HEK293T (cell line): ENCODE measurements at regions not wholly inside any gene's neighbourhood (a gene's known extent, or its start where the extent isn't known, plus 50 kb on each side); places are given as distances from the start of the nearest gene placed in this dataset.

Experiments
- CTCF ChIA-PET: fragments of 350-600 bp; formaldehyde crosslinking; extraction: SDS; loops from one replicate; lab custom pipeline; 2021; ENCODE audit warnings: antibody characterized with exemption, inconsistent platforms; lab: Yijun Ruan, JAX
- POLR2A ChIA-PET: fragments of 350-600 bp; formaldehyde crosslinking; extraction: SDS; loops from one replicate; lab custom pipeline; 2020; ENCODE audit warnings: antibody characterized with exemption, inconsistent platforms; lab: Yijun Ruan, JAX
- DNase-seq: peaks from one replicate; pipeline ENCODE4 v3.0.0; 2012; ENCODE audit warnings: mixed read lengths; ENCODE audit errors: extremely low spot score
- ARNT ChIP-seq: fragments of 450-650 bp; IDR thresholded peaks from 2 replicates; pipeline ENCODE4 v1.6.1; 2017; ENCODE audit warnings: mild to moderate bottlenecking
- BHLHE40 ChIP-seq: fragments of 450-650 bp; IDR thresholded peaks from 2 replicates; pipeline ENCODE4 v1.6.1; 2016; ENCODE audit warnings: mild to moderate bottlenecking, moderate library complexity, borderline replicate concordance
- CTBP1 ChIP-seq: fragments of 450-650 bp; IDR thresholded peaks from 2 replicates; pipeline ENCODE4 v1.6.1; 2016; ENCODE audit warnings: borderline replicate concordance
- ELF4 ChIP-seq: fragments of 450-650 bp; IDR thresholded peaks from 2 replicates; pipeline ENCODE4 v1.6.1; 2017; ENCODE audit warnings: antibody characterized with exemption
- FOXA1 ChIP-seq: fragments of 450-650 bp; IDR thresholded peaks from 2 replicates; pipeline ENCODE4 v1.6.1; 2016; ENCODE audit warnings: mild to moderate bottlenecking
- FOXK2 ChIP-seq: fragments of 450-650 bp; IDR thresholded peaks from 2 replicates; pipeline ENCODE4 v1.6.1; 2016; ENCODE audit warnings: mild to moderate bottlenecking
- FOXM1 ChIP-seq: fragments of 450-650 bp; IDR thresholded peaks from 2 replicates; pipeline ENCODE4 v1.6.1; 2017; ENCODE audit warnings: mild to moderate bottlenecking, borderline replicate concordance
- HDGF ChIP-seq: fragments of 450-650 bp; IDR thresholded peaks from 2 replicates; pipeline ENCODE4 v1.6.1; 2017; ENCODE audit warnings: antibody characterized with exemption, borderline replicate concordance
- L3MBTL2 ChIP-seq: fragments of 450-650 bp; conservative IDR thresholded peaks from 2 replicates; pipeline ENCODE4 v1.6.1; 2016; ENCODE audit warnings: mild to moderate bottlenecking
- LEF1 ChIP-seq: fragments of 450-650 bp; IDR thresholded peaks from 2 replicates; pipeline ENCODE4 v1.6.1; 2017; ENCODE audit warnings: mild to moderate bottlenecking, borderline replicate concordance
- NFRKB ChIP-seq: fragments of 450-650 bp; IDR thresholded peaks from 2 replicates; pipeline ENCODE4 v1.6.1; 2016; ENCODE audit warnings: mild to moderate bottlenecking, moderate library complexity
- PKNOX1 ChIP-seq: fragments of 450-650 bp; IDR thresholded peaks from 2 replicates; pipeline ENCODE4 v1.6.1; 2016
- SP1 ChIP-seq: fragments of 450-650 bp; IDR thresholded peaks from 2 replicates; pipeline ENCODE4 v1.6.1; 2017
- SUZ12 ChIP-seq: fragments of 450-650 bp; IDR thresholded peaks from 2 replicates; pipeline ENCODE4 v1.6.1; 2016; ENCODE audit warnings: mild to moderate bottlenecking
- TARDBP ChIP-seq: fragments of 450-650 bp; IDR thresholded peaks from 2 replicates; pipeline ENCODE4 v1.6.1; 2016
- ZNF384 ChIP-seq: fragments of 450-650 bp; IDR thresholded peaks from 2 replicates; pipeline ENCODE4 v1.6.1; 2016

GRCh38 chr14:89638891-89639290, 221.9 kb upstream of the FOXN3 start:
- ChIA-PET CTCF (no interaction called here), POLR2A (no interaction called here)
- TF ChIP-seq PKNOX1 = no peak
- TF ChIP-seq CTBP1 = no peak
- no peak for TF ChIP-seq L3MBTL2
- TF ChIP-seq BHLHE40 = no peak
- no peak for TF ChIP-seq TARDBP
- no peak for TF ChIP-seq FOXK2
- no peak for TF ChIP-seq ZNF384
- TF ChIP-seq HDGF = no peak
- DNase-seq = no peak

DNA sequence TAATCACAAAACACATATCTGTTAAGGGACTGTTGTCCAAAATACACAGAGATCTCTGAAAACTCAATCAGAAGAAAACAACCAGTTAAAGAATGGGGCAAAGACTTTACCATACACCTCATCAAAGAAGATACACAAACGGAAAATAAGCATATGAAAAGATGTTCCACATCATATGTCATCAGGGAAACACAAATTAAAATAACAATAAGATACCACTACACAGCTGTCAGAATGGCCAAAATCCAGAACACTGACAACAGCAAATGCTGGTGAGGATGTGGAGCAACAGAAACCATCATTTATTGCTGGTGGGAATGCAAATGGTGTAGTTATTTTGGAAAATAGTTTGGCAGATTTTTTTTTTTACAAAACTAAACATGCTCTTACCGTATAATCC, 220.5 kb upstream of the FOXN3 start:
- ChIA-PET CTCF (no interaction called here), POLR2A (no interaction called here)
- TF ChIP-seq FOXM1 = no peak
- TF ChIP-seq PKNOX1 = no peak
- no peak for DNase-seq

- DNase-seq = no peak
- POLR2A ChIA-PET = no interaction called here
- TF ChIP-seq ZNF384 = no peak
- TF ChIP-seq NFRKB = no peak
- no peak for TF ChIP-seq SP1
- no peak for TF ChIP-seq FOXK2
- TF ChIP-seq FOXA1 = no peak
- no peak for TF ChIP-seq ARNT
- TF ChIP-seq TARDBP = no peak
- TF ChIP-seq HDGF = no peak
- no peak for TF ChIP-seq ELF4
- TF ChIP-seq LEF1 = no peak
- TF ChIP-seq SUZ12 = no peak
- TF ChIP-seq FOXM1 = no peak
- CTCF ChIA-PET = interaction anchor here (0.6 kb wide), 1 partner anchor 849 kb away, joined by 4 read pairs; no protein-coding TSS in a partner anchor
Observed at GRCh38 chr14:89635615-89636014, 218.6 kb upstream of the FOXN3 start.

- no peak for DNase-seq
- ChIA-PET POLR2A (no interaction called here), CTCF (no interaction called here)
- TF ChIP-seq ELF4 (no peak), HDGF (no peak), SP1 (no peak), FOXA1 (no peak), FOXK2 (no peak), L3MBTL2 (no peak)
Observed at GRCh38 chr14:89634037-89634436, 217.0 kb upstream of the FOXN3 start.

DNA sequence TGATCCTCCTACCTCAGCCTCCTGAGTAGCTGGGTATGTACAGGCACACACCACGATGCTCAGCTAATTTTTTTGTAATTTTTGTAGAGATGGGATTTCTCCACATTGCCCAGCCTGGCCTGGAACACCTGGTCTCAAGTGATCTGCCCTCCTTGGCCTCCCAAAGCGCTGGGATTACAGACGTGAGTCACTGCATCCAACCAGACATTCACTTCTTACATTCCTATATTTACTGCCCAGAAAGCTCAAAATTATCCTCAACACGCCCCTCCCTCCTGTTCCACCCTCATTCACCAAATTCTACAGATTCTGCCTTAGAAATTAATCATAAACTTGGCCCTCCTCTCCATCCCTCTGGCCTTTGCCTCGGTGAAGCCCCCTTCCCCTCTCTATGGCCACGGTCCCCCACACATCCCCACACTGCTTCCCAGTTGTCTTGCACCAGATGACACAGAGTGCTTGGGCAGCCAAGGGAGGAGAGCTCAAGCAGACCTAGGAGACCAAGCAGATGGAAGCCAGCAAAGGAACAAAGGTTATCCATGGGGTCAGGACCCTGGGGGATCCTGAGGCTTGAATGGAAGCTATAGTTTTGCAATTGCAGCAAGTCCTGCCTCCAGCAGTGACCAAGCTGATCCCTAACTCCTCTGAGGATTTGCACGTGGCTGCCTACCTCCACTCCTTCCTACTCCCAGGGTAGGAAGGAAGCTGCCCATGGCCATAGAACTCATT, 213.2 kb upstream of the FOXN3 start:
- POLR2A ChIA-PET = no interaction called here
- no peak for DNase-seq
- TF ChIP-seq NFRKB = no peak
- no peak for TF ChIP-seq ARNT
- no peak for TF ChIP-seq L3MBTL2
- TF ChIP-seq FOXM1 = no peak
- no peak for TF ChIP-seq TARDBP
- TF ChIP-seq CTBP1 = no peak
- TF ChIP-seq SUZ12 = no peak
- TF ChIP-seq PKNOX1 = no peak
- no peak for TF ChIP-seq HDGF
- CTCF ChIA-PET = no interaction called here

DNA sequence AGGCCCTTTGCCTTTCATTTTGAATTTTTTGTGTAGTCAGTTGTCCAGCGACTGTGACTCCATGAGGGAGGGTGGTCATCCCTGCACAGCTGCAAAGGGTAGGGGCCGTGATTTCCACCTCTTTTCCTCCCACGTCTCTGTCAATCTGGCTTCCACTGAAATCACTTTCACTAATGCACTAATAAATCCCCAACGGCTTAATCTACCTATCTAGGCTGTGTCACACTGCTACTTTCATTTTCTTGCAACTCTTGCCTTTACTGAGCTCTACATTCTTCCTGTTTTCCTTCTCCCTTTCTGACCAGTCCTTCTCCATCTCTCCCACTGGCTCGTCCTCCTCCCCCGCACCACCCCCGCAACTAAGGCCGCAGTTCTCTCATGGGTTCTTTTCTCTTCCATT, 212.3 kb upstream of the FOXN3 start:
- no peak for DNase-seq
- ChIA-PET POLR2A (no interaction called here), CTCF (no interaction called here)
- TF ChIP-seq L3MBTL2 (no peak), HDGF (no peak), ZNF384 (no peak), CTBP1 (no peak), TARDBP (no peak), SP1 (no peak), FOXK2 (no peak), FOXA1 (no peak), PKNOX1 (no peak), NFRKB (no peak), ARNT (no peak), SUZ12 (no peak), BHLHE40 (no peak)

DNA sequence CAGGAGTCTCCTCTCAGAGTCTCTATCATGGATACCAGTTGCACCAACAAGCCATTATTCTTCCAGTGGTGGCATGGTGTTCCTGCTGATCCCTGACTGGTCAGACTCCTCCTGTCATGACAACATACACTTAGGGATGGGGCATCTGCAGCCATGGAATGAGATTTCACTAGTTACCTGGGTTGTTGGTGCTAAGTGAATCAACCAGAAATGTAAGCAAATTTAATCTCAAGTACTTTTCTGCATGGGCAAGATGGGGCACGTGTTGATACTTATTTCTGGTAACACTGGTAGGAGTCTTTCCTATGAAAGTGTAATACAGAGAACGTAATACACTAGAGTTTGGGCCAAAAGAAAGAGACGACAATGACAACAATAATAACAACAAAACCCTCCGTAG, 211.5 kb upstream of the FOXN3 start:
- no peak for DNase-seq
- CTCF ChIA-PET = no interaction called here
- TF ChIP-seq ELF4 = no peak
- no peak for TF ChIP-seq LEF1
- TF ChIP-seq FOXA1 = no peak
- no peak for TF ChIP-seq SUZ12
- TF ChIP-seq BHLHE40 = no peak
- TF ChIP-seq CTBP1 = no peak
- TF ChIP-seq L3MBTL2 = no peak
- no peak for TF ChIP-seq NFRKB
- TF ChIP-seq ARNT = no peak
- no peak for TF ChIP-seq TARDBP
- no peak for TF ChIP-seq ZNF384
- no peak for TF ChIP-seq FOXM1
- no peak for TF ChIP-seq HDGF
- TF ChIP-seq SP1 = no peak
- TF ChIP-seq FOXK2 = no peak
- no peak for TF ChIP-seq PKNOX1
- POLR2A ChIA-PET = no interaction called here
